Liver (tissue), 8 donors: ENCODE measurements at regions not wholly inside any gene's neighbourhood (a gene's known extent, or its start where the extent isn't known, plus 50 kb on each side); places are given as distances from the start of the nearest gene placed in this dataset.
A peak's percentile ranks its signal among the peaks of the same experiment; 100 is the strongest.

Source experiments
- DNase-seq: peaks from one replicate; pipeline ENCODE4 v3.0.0-alpha.2; 2017; ENCODE audit warnings: low spot score
- H3K27ac ChIP-seq, 2 donors: one replicate each; pipeline ENCODE4 v1.7.0; 2013; ENCODE audit warnings: inconsistent platforms in 2 of 2, low read length in 2 of 2, control low read depth in 1 of 2, low read depth in 1 of 2, mild to moderate bottlenecking in 1 of 2
- H3K27me3 ChIP-seq, 4 donors: one replicate each; pipeline versions ENCODE4 v1.6.1 to v1.7.0; 2013; ENCODE audit warnings: low read length in 3 of 4, inconsistent platforms in 1 of 4, mild to moderate bottlenecking in 1 of 4, moderate library complexity in 1 of 4; ENCODE audit not compliant: control insufficient read depth in 4 of 4, insufficient read depth in 4 of 4
- H3K36me3 ChIP-seq, 4 donors: one replicate each; pipeline versions ENCODE4 v1.6.1 to v1.7.0; 2013; ENCODE audit warnings: low read length in 3 of 4, mild to moderate bottlenecking in 3 of 4, low read depth in 1 of 4, moderate library complexity in 1 of 4; ENCODE audit not compliant: control insufficient read depth in 4 of 4, insufficient read depth in 3 of 4
- H3K4me1 ChIP-seq, 4 donors: one replicate each; pipeline versions ENCODE4 v1.6.1 to v1.7.0; 2013; ENCODE audit warnings: low read length in 3 of 4, mild to moderate bottlenecking in 3 of 4, moderate library complexity in 1 of 4; ENCODE audit not compliant: control insufficient read depth in 4 of 4, insufficient read depth in 4 of 4
- H3K4me3 ChIP-seq, 3 donors: one replicate each; pipeline versions ENCODE4 v1.6.1 to v1.7.0; 2013; ENCODE audit warnings: low read length in 3 of 3, control low read depth in 1 of 3, low read depth in 1 of 3, mild to moderate bottlenecking in 1 of 3
- H3K9ac ChIP-seq, 2 donors: one replicate each; pipeline ENCODE4 v1.7.0; 2013; ENCODE audit warnings: low read length in 2 of 2, mild to moderate bottlenecking in 2 of 2, moderate library complexity in 2 of 2, control low read depth in 1 of 2, low read depth in 1 of 2
- H3K9me3 ChIP-seq, 4 donors: one replicate each; pipeline versions ENCODE4 v1.6.1 to v1.7.0; 2013; ENCODE audit warnings: low read length in 3 of 4; ENCODE audit not compliant: control insufficient read depth in 4 of 4
- EGR1 ChIP-seq, 2 donors: IDR thresholded peaks; 2 replicates each; pipeline ENCODE4 v1.6.1; 2016 to 2018; ENCODE audit warnings: antibody characterized with exemption in 2 of 2, low read depth in 2 of 2
- FOXA1 ChIP-seq: IDR thresholded peaks from 2 replicates; pipeline ENCODE4 v1.6.1; 2016; ENCODE audit warnings: antibody characterized with exemption
- FOXA2 ChIP-seq: IDR thresholded peaks from 2 replicates; pipeline ENCODE4 v1.6.1; 2016; ENCODE audit warnings: antibody characterized with exemption
- GABPA ChIP-seq, 2 donors: IDR thresholded peaks in 1 of 2; conservative IDR thresholded peaks in 1 of 2; 2 replicates each; pipeline ENCODE4 v1.6.1; 2016; ENCODE audit warnings: antibody characterized with exemption in 2 of 2, mild to moderate bottlenecking in 1 of 2, moderate library complexity in 1 of 2
- HNF4A ChIP-seq, 2 donors: conservative IDR thresholded peaks; 2 replicates each; pipeline ENCODE4 v1.6.1; 2016; ENCODE audit warnings: antibody characterized with exemption in 2 of 2, mild to moderate bottlenecking in 2 of 2
- HNF4G ChIP-seq: IDR thresholded peaks from 2 replicates; pipeline ENCODE4 v1.6.1; 2016; ENCODE audit warnings: antibody characterized with exemption
- JUND ChIP-seq, 2 donors: IDR thresholded peaks; 2 replicates each; pipeline ENCODE4 v1.6.1; 2016; ENCODE audit warnings: antibody characterized with exemption in 2 of 2
- NR2F2 ChIP-seq: IDR thresholded peaks from 2 replicates; pipeline ENCODE4 v1.6.1; 2016; ENCODE audit warnings: antibody characterized with exemption
- RAD21 ChIP-seq, 2 donors: IDR thresholded peaks; 2 replicates each; pipeline ENCODE4 v1.6.1; 2016; ENCODE audit warnings: antibody characterized with exemption in 2 of 2, mild to moderate bottlenecking in 2 of 2
- RXRA ChIP-seq, 2 donors: IDR thresholded peaks; 2 replicates each; pipeline ENCODE4 v1.6.1; 2017 to 2018; ENCODE audit warnings: antibody characterized with exemption in 2 of 2, mild to moderate bottlenecking in 1 of 2
- SP1 ChIP-seq: IDR thresholded peaks from 2 replicates; pipeline ENCODE4 v1.6.1; 2018; ENCODE audit warnings: antibody characterized with exemption, mild to moderate bottlenecking
- TAF1 ChIP-seq: conservative IDR thresholded peaks from 2 replicates; pipeline ENCODE4 v1.6.1; 2016; ENCODE audit warnings: antibody characterized with exemption, mild to moderate bottlenecking
- YY1 ChIP-seq: IDR thresholded peaks from 2 replicates; pipeline ENCODE4 v1.6.1; 2016; ENCODE audit warnings: antibody characterized with exemption, mild to moderate bottlenecking
- WGBS: extraction: QIAGEN DNeasy Blood & Tissue Kit; methylation state at CpG from one replicate; pipeline ENCODE4 v1.1.7; 2013; 5-methylcytosine and 5-hydroxymethylcytosine counted together
- TF ChIP-seq, protein P1 (sequence below): fragments of 150-350 bp; IDR thresholded peaks from 2 replicates; pipeline ENCODE4 v1.5.1; 2017; ENCODE audit warnings: improper control_type of control experiment, low read depth, low read length; ENCODE audit not compliant: missing input control
- TF ChIP-seq, protein P2 (sequence below): IDR thresholded peaks from 2 replicates; pipeline ENCODE4 v1.6.1; 2016; ENCODE audit warnings: antibody characterized with exemption
- TF ChIP-seq, protein P3 (sequence below): IDR thresholded peaks from 2 replicates; pipeline ENCODE4 v1.6.1; 2016; ENCODE audit warnings: antibody characterized with exemption, mild to moderate bottlenecking
- TF ChIP-seq, protein P4 (sequence below): IDR thresholded peaks from 2 replicates; pipeline ENCODE4 v1.6.1; 2016; ENCODE audit warnings: antibody characterized with exemption
- TF ChIP-seq, protein P5 (sequence below): IDR thresholded peaks from 2 replicates; pipeline ENCODE4 v1.6.1; 2016; ENCODE audit warnings: antibody characterized with exemption
- donor health status: healthy.
- donor health status: healthy.
- donor health status: healthy.
- donor health status: healthy.
- donor health status: healthy.

DNA sequence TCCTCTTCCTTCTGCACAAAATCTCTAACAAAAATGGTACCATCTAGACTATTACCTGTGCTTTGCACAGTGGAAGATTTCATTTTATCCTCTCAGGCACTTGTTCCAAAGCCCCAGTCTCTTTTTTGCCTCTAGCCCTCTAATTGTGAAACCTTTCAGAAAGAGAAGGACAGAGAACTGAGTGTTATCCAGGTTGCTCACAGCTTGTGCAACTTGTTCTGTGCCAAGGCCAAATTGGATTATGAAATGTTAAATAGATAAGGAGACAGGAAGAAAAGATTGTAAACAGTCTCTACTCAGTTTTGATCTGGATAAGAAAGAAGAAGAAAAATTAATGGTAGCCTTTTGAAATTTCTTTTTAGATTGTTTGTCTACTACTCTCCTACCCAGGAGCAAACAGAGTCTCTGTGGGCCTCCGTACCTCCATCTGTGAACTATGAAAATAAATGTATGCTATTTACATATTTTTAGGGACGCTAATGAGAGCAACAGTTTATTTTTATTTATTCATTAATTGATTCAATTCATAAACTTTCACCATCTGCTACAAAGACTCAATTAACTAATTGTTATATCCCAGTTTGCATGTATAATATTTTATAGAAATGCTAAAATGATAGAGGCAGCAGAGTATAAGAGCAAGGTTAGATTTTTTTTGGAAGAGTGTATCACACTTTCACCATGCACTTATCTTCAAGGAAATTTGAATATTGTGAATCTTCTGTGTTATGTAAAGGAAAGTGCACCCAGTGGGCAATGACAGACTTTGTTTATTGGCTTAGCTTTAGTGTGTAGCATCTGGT, 339.0 kb upstream of the ETAA1 start:
- 55% methylated on average over 2 of the region's 2 CpGs for WGBS
- no peak for DNase-seq
- peak overlapping the region in 1 of 2 donors; percentile 35 for H3K27ac ChIP-seq
- no peaks in the 10 kb centered on the region for H3K27me3 ChIP-seq
- H3K4me1 ChIP-seq: peaks cover 1 to 18% (median 17%) of the 10 kb centered on the region in 4 donors
- no peak overlapping the region for H3K9ac ChIP-seq
- no peaks in the 10 kb centered on the region for H3K36me3 ChIP-seq
- peaks cover 0 to 3% (median 0%) of the 10 kb centered on the region in 4 donors for H3K9me3 ChIP-seq
- TF ChIP-seq EGR1 (IDR thresholded peaks at IDR 0.05; ENCODE audit: low read depth in 2 of 2) (peak in 1 of 2 donors; percentile 36), GABPA (IDR thresholded peaks at IDR 0.05 in 1 of 2, conservative IDR thresholded peaks at IDR 0.05 in 1 of 2) (peak in 1 of 2 donors; percentile 32), NR2F2 (no peak), HNF4G (peak; percentile 10), HNF4A (conservative IDR thresholded peaks at IDR 0.05) (peak; percentile 79 to 85), FOXA1 (peak; percentile 34), TAF1 (no peak), SP1 (peak; percentile 48), RXRA (IDR thresholded peaks at IDR 0.05) (peak; percentile 63 to 86), YY1 (peak; percentile 65), RAD21 (IDR thresholded peaks at IDR 0.05) (peak; percentile 47 to 59), FOXA2 (peak; percentile 68), JUND (IDR thresholded peaks at IDR 0.05) (peak; percentile 78 to 91)
- TF ChIP-seq, protein P1, sequence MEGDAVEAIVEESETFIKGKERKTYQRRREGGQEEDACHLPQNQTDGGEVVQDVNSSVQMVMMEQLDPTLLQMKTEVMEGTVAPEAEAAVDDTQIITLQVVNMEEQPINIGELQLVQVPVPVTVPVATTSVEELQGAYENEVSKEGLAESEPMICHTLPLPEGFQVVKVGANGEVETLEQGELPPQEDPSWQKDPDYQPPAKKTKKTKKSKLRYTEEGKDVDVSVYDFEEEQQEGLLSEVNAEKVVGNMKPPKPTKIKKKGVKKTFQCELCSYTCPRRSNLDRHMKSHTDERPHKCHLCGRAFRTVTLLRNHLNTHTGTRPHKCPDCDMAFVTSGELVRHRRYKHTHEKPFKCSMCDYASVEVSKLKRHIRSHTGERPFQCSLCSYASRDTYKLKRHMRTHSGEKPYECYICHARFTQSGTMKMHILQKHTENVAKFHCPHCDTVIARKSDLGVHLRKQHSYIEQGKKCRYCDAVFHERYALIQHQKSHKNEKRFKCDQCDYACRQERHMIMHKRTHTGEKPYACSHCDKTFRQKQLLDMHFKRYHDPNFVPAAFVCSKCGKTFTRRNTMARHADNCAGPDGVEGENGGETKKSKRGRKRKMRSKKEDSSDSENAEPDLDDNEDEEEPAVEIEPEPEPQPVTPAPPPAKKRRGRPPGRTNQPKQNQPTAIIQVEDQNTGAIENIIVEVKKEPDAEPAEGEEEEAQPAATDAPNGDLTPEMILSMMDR: no peak
- TF ChIP-seq, protein P2, sequence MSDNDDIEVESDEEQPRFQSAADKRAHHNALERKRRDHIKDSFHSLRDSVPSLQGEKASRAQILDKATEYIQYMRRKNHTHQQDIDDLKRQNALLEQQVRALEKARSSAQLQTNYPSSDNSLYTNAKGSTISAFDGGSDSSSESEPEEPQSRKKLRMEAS: peak; percentile 74
- TF ChIP-seq, protein P3, sequence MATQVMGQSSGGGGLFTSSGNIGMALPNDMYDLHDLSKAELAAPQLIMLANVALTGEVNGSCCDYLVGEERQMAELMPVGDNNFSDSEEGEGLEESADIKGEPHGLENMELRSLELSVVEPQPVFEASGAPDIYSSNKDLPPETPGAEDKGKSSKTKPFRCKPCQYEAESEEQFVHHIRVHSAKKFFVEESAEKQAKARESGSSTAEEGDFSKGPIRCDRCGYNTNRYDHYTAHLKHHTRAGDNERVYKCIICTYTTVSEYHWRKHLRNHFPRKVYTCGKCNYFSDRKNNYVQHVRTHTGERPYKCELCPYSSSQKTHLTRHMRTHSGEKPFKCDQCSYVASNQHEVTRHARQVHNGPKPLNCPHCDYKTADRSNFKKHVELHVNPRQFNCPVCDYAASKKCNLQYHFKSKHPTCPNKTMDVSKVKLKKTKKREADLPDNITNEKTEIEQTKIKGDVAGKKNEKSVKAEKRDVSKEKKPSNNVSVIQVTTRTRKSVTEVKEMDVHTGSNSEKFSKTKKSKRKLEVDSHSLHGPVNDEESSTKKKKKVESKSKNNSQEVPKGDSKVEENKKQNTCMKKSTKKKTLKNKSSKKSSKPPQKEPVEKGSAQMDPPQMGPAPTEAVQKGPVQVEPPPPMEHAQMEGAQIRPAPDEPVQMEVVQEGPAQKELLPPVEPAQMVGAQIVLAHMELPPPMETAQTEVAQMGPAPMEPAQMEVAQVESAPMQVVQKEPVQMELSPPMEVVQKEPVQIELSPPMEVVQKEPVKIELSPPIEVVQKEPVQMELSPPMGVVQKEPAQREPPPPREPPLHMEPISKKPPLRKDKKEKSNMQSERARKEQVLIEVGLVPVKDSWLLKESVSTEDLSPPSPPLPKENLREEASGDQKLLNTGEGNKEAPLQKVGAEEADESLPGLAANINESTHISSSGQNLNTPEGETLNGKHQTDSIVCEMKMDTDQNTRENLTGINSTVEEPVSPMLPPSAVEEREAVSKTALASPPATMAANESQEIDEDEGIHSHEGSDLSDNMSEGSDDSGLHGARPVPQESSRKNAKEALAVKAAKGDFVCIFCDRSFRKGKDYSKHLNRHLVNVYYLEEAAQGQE: peak; percentile 49
- TF ChIP-seq, protein P4, sequence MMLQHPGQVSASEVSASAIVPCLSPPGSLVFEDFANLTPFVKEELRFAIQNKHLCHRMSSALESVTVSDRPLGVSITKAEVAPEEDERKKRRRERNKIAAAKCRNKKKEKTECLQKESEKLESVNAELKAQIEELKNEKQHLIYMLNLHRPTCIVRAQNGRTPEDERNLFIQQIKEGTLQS: peak; percentile 74
- TF ChIP-seq, protein P5, sequence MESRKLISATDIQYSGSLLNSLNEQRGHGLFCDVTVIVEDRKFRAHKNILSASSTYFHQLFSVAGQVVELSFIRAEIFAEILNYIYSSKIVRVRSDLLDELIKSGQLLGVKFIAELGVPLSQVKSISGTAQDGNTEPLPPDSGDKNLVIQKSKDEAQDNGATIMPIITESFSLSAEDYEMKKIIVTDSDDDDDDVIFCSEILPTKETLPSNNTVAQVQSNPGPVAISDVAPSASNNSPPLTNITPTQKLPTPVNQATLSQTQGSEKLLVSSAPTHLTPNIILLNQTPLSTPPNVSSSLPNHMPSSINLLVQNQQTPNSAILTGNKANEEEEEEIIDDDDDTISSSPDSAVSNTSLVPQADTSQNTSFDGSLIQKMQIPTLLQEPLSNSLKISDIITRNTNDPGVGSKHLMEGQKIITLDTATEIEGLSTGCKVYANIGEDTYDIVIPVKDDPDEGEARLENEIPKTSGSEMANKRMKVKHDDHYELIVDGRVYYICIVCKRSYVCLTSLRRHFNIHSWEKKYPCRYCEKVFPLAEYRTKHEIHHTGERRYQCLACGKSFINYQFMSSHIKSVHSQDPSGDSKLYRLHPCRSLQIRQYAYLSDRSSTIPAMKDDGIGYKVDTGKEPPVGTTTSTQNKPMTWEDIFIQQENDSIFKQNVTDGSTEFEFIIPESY: peak; percentile 82
- H3K4me3 ChIP-seq: no peak overlapping the region
